ENCODE measurements at regions not wholly inside any gene's neighbourhood (a gene's known extent, or its start where the extent isn't known, plus 50 kb on each side); places are given as distances from the start of the nearest gene placed in this dataset.

DNA sequence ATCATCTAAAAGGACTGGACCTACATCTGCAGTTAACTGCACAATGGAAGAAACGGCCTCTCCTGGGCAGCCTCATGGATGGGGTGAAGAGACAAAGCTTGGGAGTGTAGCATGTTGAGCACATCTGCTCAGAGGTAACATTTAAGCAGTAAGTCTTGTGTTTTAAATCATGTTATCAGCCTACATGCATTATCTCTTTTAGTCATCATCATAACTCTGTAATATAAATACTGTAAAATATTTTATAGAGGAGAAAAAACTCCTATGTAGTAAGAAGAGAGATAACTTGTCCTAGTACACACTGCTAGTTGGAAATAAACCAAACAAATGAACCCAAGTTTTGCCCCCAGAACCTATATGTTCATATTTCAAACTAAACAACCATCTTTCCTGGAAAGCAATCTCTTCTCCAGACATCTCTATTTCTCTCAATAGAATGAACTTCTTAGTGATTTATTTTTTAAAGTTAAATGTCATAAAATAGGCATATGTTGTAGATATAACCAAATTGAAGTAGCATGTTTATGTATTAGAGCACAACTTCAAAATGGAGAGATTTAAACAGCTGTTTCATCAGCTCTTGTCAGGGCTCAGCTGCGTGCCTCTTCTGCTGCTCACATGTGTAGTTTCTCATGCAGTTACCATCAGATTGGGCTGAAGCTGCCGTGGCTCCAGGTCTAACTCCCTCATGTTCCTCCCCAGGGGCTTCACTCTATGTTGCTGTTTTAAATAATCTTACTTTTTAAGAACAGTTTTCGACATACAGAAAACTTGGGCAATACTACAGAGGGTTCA lies 581.8 kb upstream of the ZFP42 start:
- H3K4me2 ChIP-seq = no peak overlapping the region
- no peaks in the 10 kb centered on the region for H3K4me1 ChIP-seq
- H3K27ac ChIP-seq = no peak overlapping the region
- H3K9ac ChIP-seq = no peak overlapping the region
- no peaks in the 10 kb centered on the region for H3K36me3 ChIP-seq
- H3K9me3 ChIP-seq (replicated peaks in 1 of 11) = peaks cover 0 to 5% (median 0%) of the 10 kb centered on the region in 11 experiments; a peak in 3 of 22 replicates
- H3K27me3 ChIP-seq = no peaks in the 10 kb centered on the region
- H3K4me3 ChIP-seq = no peak overlapping the region
- TF ChIP-seq Cebpa-rat (IDR thresholded peaks at IDR 0.05) = no peak
- no peaks in the 10 kb centered on the region for H4K20me1 ChIP-seq

DNA sequence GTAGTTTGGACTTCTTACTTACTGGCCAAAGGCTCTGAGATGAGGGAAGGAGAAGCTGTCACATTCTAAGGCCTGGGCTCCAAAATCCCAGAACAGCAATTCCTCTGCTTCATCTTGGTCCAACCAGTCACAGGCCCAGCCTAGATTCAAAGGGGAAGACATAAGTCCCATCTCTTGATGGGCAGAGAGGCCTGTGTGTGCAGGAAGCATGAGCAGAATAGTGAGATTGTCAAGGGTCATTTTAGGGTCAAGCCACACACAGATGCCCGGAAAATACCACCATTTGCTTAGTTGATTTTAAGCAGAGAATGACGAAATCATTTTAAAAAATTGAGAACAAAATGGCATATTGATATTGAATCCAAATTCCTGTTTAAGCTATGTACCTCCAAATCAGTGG lies 580.9 kb upstream of the ZFP42 start:
- H3K36me3 ChIP-seq = no peaks in the 10 kb centered on the region
- H3K27me3 ChIP-seq = no peaks in the 10 kb centered on the region
- peaks cover 0 to 5% (median 0%) of the 10 kb centered on the region in 11 experiments; a peak in 3 of 22 replicates for H3K9me3 ChIP-seq (replicated peaks in 1 of 11)
- H3K4me3 ChIP-seq = no peak overlapping the region
- H3K27ac ChIP-seq = no peak overlapping the region
- TF ChIP-seq Cebpa-rat (IDR thresholded peaks at IDR 0.05) = no peak
- H4K20me1 ChIP-seq = no peaks in the 10 kb centered on the region
- no peaks in the 10 kb centered on the region for H3K4me1 ChIP-seq
- H3K9ac ChIP-seq = no peak overlapping the region
- no peak overlapping the region for H3K4me2 ChIP-seq

DNA sequence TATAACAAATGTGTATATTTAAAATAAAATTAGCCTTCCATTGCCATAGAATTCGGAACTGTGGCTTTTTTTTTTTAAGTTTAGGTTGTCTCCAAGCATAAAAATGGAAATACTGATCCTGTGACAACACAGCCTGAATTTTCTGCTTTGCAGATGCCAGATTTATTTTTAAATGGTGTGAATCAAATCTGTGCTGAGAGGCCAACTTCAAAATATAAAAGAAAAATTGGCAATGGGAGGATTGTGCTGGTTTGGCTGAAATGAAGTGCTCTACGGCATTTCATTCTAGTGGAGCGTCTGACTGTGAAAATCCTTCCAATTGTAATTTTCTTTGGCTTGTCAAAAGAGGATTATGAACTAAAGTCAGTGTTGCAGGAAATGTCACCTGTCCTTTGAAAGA lies 580.3 kb upstream of the ZFP42 start:
- Histone ChIP-seq H3K4me2 (no peak overlapping the region), H3K9me3 (replicated peaks in 1 of 11) (peaks cover 0 to 5% (median 0%) of the 10 kb centered on the region in 11 experiments; a peak in 3 of 22 replicates), H3K9ac (no peak overlapping the region), H3K36me3 (no peaks in the 10 kb centered on the region), H3K4me3 (no peak overlapping the region), H3K27ac (no peak overlapping the region), H4K20me1 (no peaks in the 10 kb centered on the region), H3K27me3 (no peaks in the 10 kb centered on the region), H3K4me1 (no peaks in the 10 kb centered on the region)
- no peak for TF ChIP-seq Cebpa-rat (IDR thresholded peaks at IDR 0.05)

DNA sequence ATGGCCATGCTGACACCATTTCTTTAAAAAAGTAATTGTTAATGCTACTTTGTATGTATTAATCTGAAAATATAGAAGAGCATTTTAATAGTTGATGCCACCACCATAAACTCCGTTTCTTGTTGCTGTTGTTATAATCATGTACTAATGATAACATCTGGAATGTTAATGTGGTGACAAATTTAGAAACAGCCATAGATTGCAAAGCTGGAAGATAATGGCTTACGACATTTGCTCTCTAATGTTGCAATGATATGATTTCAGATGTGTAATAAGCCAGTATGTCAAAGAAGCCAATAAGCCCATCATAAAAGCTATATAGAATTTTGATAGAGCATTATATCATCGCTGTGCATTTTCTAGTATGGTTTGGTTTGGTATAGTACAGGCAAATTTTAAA lies 579.4 kb upstream of the ZFP42 start:
- no peak for TF ChIP-seq Cebpa-rat (IDR thresholded peaks at IDR 0.05)
- no peaks in the 10 kb centered on the region for H3K36me3 ChIP-seq
- no peak overlapping the region for H3K4me2 ChIP-seq
- H3K4me3 ChIP-seq = no peak overlapping the region
- H4K20me1 ChIP-seq = no peaks in the 10 kb centered on the region
- H3K27me3 ChIP-seq = no peaks in the 10 kb centered on the region
- H3K4me1 ChIP-seq = no peaks in the 10 kb centered on the region
- no peak overlapping the region for H3K9ac ChIP-seq
- no peak overlapping the region for H3K27ac ChIP-seq
- H3K9me3 ChIP-seq (replicated peaks in 1 of 11) = peaks cover 0 to 5% (median 2%) of the 10 kb centered on the region in 11 experiments; a peak in 4 of 22 replicates

DNA sequence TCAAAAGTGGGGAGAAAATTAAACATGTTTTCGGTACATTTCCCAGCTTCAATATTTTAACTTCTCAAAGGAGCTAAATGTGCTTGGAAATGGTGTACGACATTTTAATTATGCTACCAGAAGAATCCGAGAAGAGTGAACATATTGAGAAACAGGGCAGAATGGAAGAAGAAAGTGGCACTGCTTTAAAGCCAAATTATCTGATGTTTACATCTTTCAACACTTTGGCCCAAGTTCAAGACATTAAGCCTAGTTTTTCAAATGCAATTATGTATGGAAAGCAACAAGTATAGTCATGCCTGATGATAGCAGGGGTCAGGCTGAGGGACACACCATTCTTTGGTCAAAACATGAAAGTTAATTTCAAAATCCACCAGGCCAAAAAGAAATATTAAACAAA lies 577.9 kb upstream of the ZFP42 start:
- Histone ChIP-seq H3K9ac (no peak overlapping the region), H3K4me2 (no peak overlapping the region), H3K27me3 (no peaks in the 10 kb centered on the region)

DNA sequence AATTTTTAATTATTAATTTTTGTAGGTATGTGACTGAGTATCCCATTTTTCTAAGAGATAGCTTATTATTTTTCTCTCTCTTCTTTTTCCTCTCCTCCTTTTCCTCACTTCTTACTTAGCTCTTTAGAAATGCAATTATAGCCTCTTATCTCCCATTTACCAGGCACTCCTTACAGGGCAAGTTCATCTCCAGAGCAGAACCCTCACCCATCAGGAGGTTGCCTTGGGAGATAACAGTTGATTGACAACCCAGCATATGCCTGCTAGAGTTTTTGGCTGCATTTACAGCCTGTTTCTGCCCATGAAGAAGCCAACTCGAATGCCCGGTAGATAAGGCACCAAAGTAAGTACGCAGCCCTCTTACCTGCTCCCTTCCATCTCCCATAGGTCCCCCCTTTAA lies 572.9 kb upstream of the ZFP42 start:
- H3K4me3 ChIP-seq = no peak overlapping the region
- no peak for TF ChIP-seq Cebpa-rat (IDR thresholded peaks at IDR 0.05)

More for the DNA sequence above, 577.9 kb upstream of the ZFP42 start:
- H3K9me3 ChIP-seq (replicated peaks in 1 of 11) = peaks cover 0 to 8% (median 3%) of the 10 kb centered on the region in 11 experiments; a peak in 4 of 22 replicates
- H3K27ac ChIP-seq = no peak overlapping the region
- H3K4me1 ChIP-seq = no peaks in the 10 kb centered on the region
- H3K36me3 ChIP-seq = no peaks in the 10 kb centered on the region
- no peak overlapping the region for H3K4me3 ChIP-seq
- TF ChIP-seq Cebpa-rat (IDR thresholded peaks at IDR 0.05) = no peak
- H4K20me1 ChIP-seq = no peaks in the 10 kb centered on the region

DNA sequence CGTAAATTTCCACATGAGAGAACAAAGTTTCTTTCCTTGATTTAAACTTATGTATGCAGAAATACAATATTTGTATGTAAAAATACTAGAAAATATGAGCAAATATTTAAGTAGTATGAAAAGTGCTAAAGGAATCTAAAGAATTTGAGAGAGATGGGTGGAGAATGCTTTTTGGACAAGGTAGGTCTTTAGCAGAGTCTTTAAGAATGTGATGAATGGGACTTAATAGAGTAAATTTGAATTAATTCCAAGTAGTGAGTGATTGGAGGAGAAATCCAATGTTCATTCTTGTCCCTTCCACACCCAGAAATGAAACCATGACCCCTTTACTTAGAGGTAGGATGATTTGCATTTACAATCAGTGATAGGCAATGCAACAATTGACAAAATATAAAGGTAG lies 570.9 kb upstream of the ZFP42 start:
- no peak overlapping the region for H3K4me2 ChIP-seq
- H3K9me3 ChIP-seq (replicated peaks in 1 of 11) = peaks cover 0 to 8% (median 0%) of the 10 kb centered on the region in 11 experiments; a peak in 1 of 22 replicates
- no peak for TF ChIP-seq Cebpa-rat (IDR thresholded peaks at IDR 0.05)
- no peaks in the 10 kb centered on the region for H3K4me1 ChIP-seq
- H3K9ac ChIP-seq = no peak overlapping the region
- no peaks in the 10 kb centered on the region for H3K27me3 ChIP-seq
- no peaks in the 10 kb centered on the region; a peak in 1 of 22 replicates for H4K20me1 ChIP-seq
- H3K36me3 ChIP-seq = no peaks in the 10 kb centered on the region
- H3K4me3 ChIP-seq = no peak overlapping the region
- no peak overlapping the region for H3K27ac ChIP-seq

More for the DNA sequence above, 572.9 kb upstream of the ZFP42 start:
- Histone ChIP-seq H3K4me2 (no peak overlapping the region), H4K20me1 (no peaks in the 10 kb centered on the region), H3K36me3 (no peaks in the 10 kb centered on the region), H3K27me3 (no peaks in the 10 kb centered on the region), H3K27ac (no peak overlapping the region), H3K9me3 (replicated peaks in 1 of 11) (peaks cover 0 to 8% (median 0%) of the 10 kb centered on the region in 11 experiments; a peak in 2 of 22 replicates), H3K9ac (no peak overlapping the region), H3K4me1 (no peaks in the 10 kb centered on the region)

DNA sequence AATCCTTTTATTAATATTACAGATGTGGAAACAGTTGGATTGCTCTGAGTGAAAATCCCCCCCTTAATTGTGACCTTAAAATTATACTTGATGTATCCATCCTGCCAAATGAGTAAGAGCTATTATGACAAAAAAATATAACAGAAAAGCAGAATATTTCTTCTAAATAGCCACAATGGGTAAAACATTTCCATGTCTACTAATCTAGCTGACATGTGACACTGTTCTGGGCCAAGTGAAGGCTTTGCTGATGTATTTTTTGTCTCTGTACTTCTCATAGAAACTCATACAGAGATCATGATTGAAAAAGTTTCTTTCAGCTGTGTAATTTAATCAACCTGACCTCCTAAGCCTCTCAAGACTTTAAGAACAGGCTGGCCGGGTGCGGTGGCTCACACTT lies 569.1 kb upstream of the ZFP42 start:
- Histone ChIP-seq H3K4me3 (no peak overlapping the region), H3K27me3 (no peaks in the 10 kb centered on the region), H3K9me3 (replicated peaks in 1 of 11) (0 out of 22 replicates have a peak, but pooled peaks cover 0 to under 1% (median 0%) of the 10 kb centered on the region in 11 experiments), H3K36me3 (no peaks in the 10 kb centered on the region), H3K27ac (no peak overlapping the region), H3K4me1 (no peaks in the 10 kb centered on the region), H4K20me1 (no peaks in the 10 kb centered on the region; a peak in 1 of 22 replicates), H3K9ac (no peak overlapping the region), H3K4me2 (no peak overlapping the region)
- TF ChIP-seq Cebpa-rat (IDR thresholded peaks at IDR 0.05) = no peak

DNA sequence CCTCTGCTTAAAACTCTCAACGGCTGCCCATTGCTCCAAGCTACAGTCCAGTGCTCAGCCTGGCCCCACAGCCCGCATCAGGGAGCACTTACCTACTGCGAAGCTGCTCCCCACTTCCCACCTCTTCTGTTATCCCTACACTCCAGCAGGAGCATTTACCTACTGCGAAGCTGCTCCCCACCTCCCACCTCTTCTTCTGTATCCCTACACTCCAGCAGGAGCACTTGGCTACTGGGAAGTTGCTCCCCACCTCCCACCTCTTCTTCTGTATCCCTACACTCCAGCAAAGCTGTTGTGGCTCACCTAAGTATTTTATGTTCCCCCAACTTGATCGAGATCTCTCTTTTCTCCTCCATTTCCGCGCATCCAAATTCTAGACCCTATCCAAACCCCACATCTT lies 563.3 kb upstream of the ZFP42 start:
- no peak for TF ChIP-seq Cebpa-rat (IDR thresholded peaks at IDR 0.05)
- no peak overlapping the region for H3K9ac ChIP-seq
- H3K4me2 ChIP-seq = no peak overlapping the region
- H3K27me3 ChIP-seq = no peaks in the 10 kb centered on the region
- peaks cover 4 to 7% (median 6%) of the 10 kb centered on the region in 11 experiments; a peak in 20 of 22 replicates for H3K9me3 ChIP-seq (replicated peaks in 1 of 11)
- H4K20me1 ChIP-seq = no peaks in the 10 kb centered on the region; a peak in 1 of 22 replicates
- no peaks in the 10 kb centered on the region for H3K36me3 ChIP-seq
- no peak overlapping the region for H3K4me3 ChIP-seq
- no peaks in the 10 kb centered on the region for H3K4me1 ChIP-seq
- no peak overlapping the region for H3K27ac ChIP-seq

DNA sequence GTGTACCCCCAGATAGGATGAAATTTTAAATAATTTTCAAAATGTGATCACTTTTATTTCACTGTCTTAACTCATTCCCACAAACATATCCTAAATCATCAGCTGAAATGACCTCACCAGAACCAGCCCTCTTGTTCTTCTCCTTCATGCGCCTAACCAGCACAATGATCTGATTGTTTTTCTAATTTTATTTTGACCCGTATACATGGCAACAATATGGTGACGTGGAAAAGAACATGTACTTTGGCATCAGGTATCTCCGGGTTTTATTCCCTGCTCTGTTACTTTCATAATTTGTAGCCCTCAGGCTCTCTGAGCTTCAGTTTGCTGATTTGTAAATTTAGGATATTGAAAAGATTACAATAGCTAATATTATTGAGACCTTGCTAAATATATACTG lies 562.4 kb upstream of the ZFP42 start:
- Histone ChIP-seq H3K36me3 (no peaks in the 10 kb centered on the region), H3K4me3 (no peak overlapping the region), H3K27ac (no peak overlapping the region), H3K4me1 (no peaks in the 10 kb centered on the region), H3K4me2 (no peak overlapping the region), H4K20me1 (no peaks in the 10 kb centered on the region; a peak in 1 of 22 replicates), H3K9ac (no peak overlapping the region), H3K27me3 (no peaks in the 10 kb centered on the region), H3K9me3 (replicated peaks in 1 of 11) (peaks cover 12 to 16% (median 14%) of the 10 kb centered on the region in 11 experiments)
- TF ChIP-seq Cebpa-rat (IDR thresholded peaks at IDR 0.05) = no peak

Measured in BLaER1 treated with 17β-estradiol and CSF1 and Interleukin-3, amounts not matched to agents 10 nM and 100 nM (cell line).